Spleen (tissue), 11 donors: ENCODE measurements at regions not wholly inside any gene's neighbourhood (a gene's known extent, or its start where the extent isn't known, plus 50 kb on each side); places are given as distances from the start of the nearest gene placed in this dataset.
"Not testable (repeated sequence)": the region's sequence is repeated elsewhere in the genome, so short reads cannot be mapped to it uniquely, and the experiment has no call there.

Experiments used
- DNase-seq: peaks from one replicate; pipeline ENCODE4 v3.0.0-alpha.2; 2020
- H3K27ac ChIP-seq, 8 donors: fragments of 200-600 bp; sonication (generic) in 7 of 8; 1 replicate in 4 of 8; 2 replicates in 4 of 8; pipeline versions ENCODE4 v1.5.0 to v1.8.0; 2016 to 2021; ENCODE audit warnings: inconsistent platforms in 4 of 8, mild to moderate bottlenecking in 4 of 8, moderate library complexity in 1 of 8
- H3K27me3 ChIP-seq, 7 donors: fragments of 200-600 bp; sonication (generic) in 6 of 7; replicated peaks in 1 of 7; 1 replicate in 4 of 7; 2 replicates in 3 of 7; pipeline versions ENCODE4 v1.5.0 to v1.8.0; 2016 to 2021; ENCODE audit warnings: inconsistent platforms in 3 of 7, mild to moderate bottlenecking in 1 of 7
- H3K36me3 ChIP-seq, 6 donors: fragments of 200-600 bp; sonication (generic) in 5 of 6; 1 replicate in 4 of 6; 2 replicates in 2 of 6; pipeline versions ENCODE4 v1.5.0 to v1.8.0; 2016 to 2021; ENCODE audit warnings: inconsistent platforms in 2 of 6
- H3K4me1 ChIP-seq, 6 donors: fragments of 200-600 bp; sonication (generic) in 5 of 6; 1 replicate in 3 of 6; 2 replicates in 3 of 6; pipeline versions ENCODE4 v1.5.0 to v1.8.0; 2016 to 2021; ENCODE audit warnings: inconsistent platforms in 3 of 6
- H3K4me3 ChIP-seq, 8 donors: fragments of 200-600 bp; sonication (generic) in 7 of 8; 1 replicate in 4 of 8; 2 replicates in 4 of 8; pipeline versions ENCODE4 v1.5.0 to v1.8.0; 2016 to 2021; ENCODE audit warnings: inconsistent platforms in 4 of 8, mild to moderate bottlenecking in 4 of 8, moderate library complexity in 2 of 8
- H3K9me3 ChIP-seq, 8 donors: fragments of 200-600 bp; sonication (generic) in 7 of 8; 1 replicate in 4 of 8; 2 replicates in 4 of 8; pipeline versions ENCODE4 v1.5.0 to v1.8.0; 2016 to 2021; ENCODE audit warnings: inconsistent platforms in 4 of 8
- POLR2A ChIP-seq, 3 donors: fragments of 450-650 bp; IDR thresholded peaks; one replicate each; pipeline ENCODE4 v1.5.1; 2017; ENCODE audit warnings: antibody characterized with exemption in 3 of 3, mild to moderate bottlenecking in 1 of 3
- POLR2AphosphoS5 ChIP-seq, 3 donors: sonication (generic); formaldehyde crosslinking; IDR thresholded peaks; one replicate each; pipeline ENCODE4 v1.5.1; 2017; ENCODE audit warnings: antibody characterized with exemption in 3 of 3
- WGBS, 5 donors: extraction: QIAGEN DNeasy Blood & Tissue Kit in 3 of 5; methylation state at CpG; one replicate each; pipeline versions ENCODE4 v1.1.5 to v1.1.7; 2013 to 2018; 5-methylcytosine and 5-hydroxymethylcytosine counted together
- intact Hi-C: fragments of 100-400 bp; cut with DNase I; formaldehyde crosslinking; loops from one replicate; pipeline ENCODE4 v1.15.0; 2023; ENCODE audit warnings: low total_unique reads
- TF ChIP-seq, protein P1 (sequence below), 11 experiments: fragments of 200-600 bp in 7 of 11; fragments of 450-650 bp in 4 of 11; sonication (generic) in 4 of 11; IDR thresholded peaks in 8 of 11; conservative IDR thresholded peaks in 3 of 11; 1 replicate in 7 of 11; 2 replicates in 4 of 11; pipeline versions ENCODE4 v1.4.0 to v1.8.0; 2016 to 2021; ENCODE audit warnings: antibody characterized with exemption in 11 of 11, inconsistent platforms in 4 of 11, mild to moderate bottlenecking in 1 of 11
- donor health status: healthy with polysubstance abuse.
- donor health status: DM: no; HTN: no; CAD: no; lungs with moderate emphysema.
- donor health status: DM: no; HTN: no; CAD: no.
- donor health status: Bipolar disorder and iron deficiency.
- donor health status: healthy.
- donor health status: DM: no; HTN: no; CAD: no.
- donor health status: DM: yes; HTN: yes; CAD: no.

DNA sequence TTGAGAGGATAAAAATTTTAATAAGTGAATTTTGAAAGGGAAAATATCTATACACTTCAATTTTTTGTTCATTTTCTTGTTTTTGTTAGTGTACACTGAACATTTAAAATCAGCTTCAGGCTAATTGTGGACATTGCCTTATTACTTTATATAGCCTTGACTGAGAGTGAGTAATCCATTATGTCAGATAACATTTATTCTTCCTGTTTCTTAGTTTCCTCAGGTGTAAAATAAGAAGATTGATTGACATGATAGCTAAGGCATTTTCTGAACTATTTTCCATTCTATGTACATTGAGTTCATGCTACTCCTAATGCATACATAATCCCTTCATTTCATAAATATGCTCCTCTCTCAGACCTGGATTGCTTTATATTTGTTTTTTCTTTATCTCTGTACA is 607.3 kb upstream of the AADAT start:
- TF ChIP-seq POLR2AphosphoS5 (IDR thresholded peaks at IDR 0.05) (no peak), POLR2A (IDR thresholded peaks at IDR 0.05) (no peak)
- TF ChIP-seq, protein P1, sequence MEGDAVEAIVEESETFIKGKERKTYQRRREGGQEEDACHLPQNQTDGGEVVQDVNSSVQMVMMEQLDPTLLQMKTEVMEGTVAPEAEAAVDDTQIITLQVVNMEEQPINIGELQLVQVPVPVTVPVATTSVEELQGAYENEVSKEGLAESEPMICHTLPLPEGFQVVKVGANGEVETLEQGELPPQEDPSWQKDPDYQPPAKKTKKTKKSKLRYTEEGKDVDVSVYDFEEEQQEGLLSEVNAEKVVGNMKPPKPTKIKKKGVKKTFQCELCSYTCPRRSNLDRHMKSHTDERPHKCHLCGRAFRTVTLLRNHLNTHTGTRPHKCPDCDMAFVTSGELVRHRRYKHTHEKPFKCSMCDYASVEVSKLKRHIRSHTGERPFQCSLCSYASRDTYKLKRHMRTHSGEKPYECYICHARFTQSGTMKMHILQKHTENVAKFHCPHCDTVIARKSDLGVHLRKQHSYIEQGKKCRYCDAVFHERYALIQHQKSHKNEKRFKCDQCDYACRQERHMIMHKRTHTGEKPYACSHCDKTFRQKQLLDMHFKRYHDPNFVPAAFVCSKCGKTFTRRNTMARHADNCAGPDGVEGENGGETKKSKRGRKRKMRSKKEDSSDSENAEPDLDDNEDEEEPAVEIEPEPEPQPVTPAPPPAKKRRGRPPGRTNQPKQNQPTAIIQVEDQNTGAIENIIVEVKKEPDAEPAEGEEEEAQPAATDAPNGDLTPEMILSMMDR (IDR thresholded peaks at IDR 0.05 in 8 of 11, conservative IDR thresholded peaks at IDR 0.05 in 3 of 11): no peak
- H3K27me3 ChIP-seq: no peaks in the 10 kb centered on the region
- H3K27ac ChIP-seq: no peak overlapping the region
- peaks cover 0 to 9% (median 0%) of the 10 kb centered on the region in 8 donors for H3K9me3 ChIP-seq
- no peaks in the 10 kb centered on the region for H3K4me1 ChIP-seq
- DNase-seq: no peak
- no peaks in the 10 kb centered on the region for H3K36me3 ChIP-seq
- intact Hi-C loops: no loop called here
- no peak overlapping the region for H3K4me3 ChIP-seq

DNA sequence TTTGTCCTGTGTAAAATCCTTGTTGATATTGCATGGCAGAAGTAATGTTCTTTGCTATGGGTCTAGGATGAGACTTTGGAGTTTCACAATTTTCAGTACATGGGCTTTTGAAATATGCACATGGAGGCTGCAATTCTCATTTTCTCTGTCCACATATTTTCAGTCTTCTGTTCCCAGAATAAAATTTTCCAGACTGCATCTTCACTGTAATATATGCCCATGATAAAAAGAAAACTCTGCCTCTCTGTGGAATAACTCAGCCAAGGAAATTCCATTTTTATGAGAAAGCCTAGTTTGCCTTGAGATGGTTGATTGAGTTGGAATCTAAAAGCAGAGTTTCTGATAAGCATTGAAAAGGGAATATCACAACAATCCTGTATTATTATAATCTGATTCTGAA is 601.4 kb upstream of the AADAT start:
- Histone ChIP-seq H3K27ac (no peak overlapping the region), H3K36me3 (no peaks in the 10 kb centered on the region), H3K27me3 (no peaks in the 10 kb centered on the region), H3K9me3 (peaks cover 0 to 17% (median 0%) of the 10 kb centered on the region in 8 donors), H3K4me1 (no peaks in the 10 kb centered on the region), H3K4me3 (no peak overlapping the region)
- TF ChIP-seq, protein P1 (IDR thresholded peaks at IDR 0.05 in 8 of 11, conservative IDR thresholded peaks at IDR 0.05 in 3 of 11): no peak
- TF ChIP-seq POLR2A (IDR thresholded peaks at IDR 0.05) (no peak), POLR2AphosphoS5 (IDR thresholded peaks at IDR 0.05) (no peak)
- intact Hi-C loops: no loop called here
- no peak for DNase-seq

DNA sequence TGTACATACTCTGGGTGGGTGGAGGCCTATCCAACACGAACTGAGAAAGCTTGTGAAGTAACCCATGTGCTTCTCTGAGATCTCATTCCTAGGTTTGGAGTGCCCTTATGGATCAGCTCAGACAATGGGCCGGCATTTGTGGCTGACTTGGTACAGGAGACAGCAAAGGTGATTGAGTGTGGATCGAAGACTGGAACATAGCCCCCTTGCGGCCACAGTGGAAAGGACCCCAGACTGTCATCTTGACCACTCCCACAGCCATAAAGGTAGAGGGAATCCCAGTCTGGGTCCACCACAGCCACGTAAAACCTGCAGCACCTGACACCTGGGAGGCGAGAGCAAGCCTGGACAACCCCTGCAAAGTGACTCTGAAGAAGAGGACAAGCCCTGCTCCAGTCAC is 598.0 kb upstream of the AADAT start:
- no peak overlapping the region for H3K4me3 ChIP-seq
- DNase-seq: no peak
- H3K9me3 ChIP-seq: peaks cover 0 to 11% (median 0%) of the 10 kb centered on the region in 8 donors
- TF ChIP-seq, protein P1 (IDR thresholded peaks at IDR 0.05 in 8 of 11, conservative IDR thresholded peaks at IDR 0.05 in 3 of 11): no peak
- TF ChIP-seq POLR2AphosphoS5 (IDR thresholded peaks at IDR 0.05): no peak
- no peak for TF ChIP-seq POLR2A (IDR thresholded peaks at IDR 0.05)
- 84 to 92% (median 87%) methylated on average over 5 to 6 of the region's 6 CpGs for WGBS, 5 donors
- no peaks in the 10 kb centered on the region for H3K27me3 ChIP-seq
- H3K4me1 ChIP-seq: no peaks in the 10 kb centered on the region
- H3K36me3 ChIP-seq: no peaks in the 10 kb centered on the region
- intact Hi-C loops: no loop called here
- H3K27ac ChIP-seq: no peak overlapping the region

DNA sequence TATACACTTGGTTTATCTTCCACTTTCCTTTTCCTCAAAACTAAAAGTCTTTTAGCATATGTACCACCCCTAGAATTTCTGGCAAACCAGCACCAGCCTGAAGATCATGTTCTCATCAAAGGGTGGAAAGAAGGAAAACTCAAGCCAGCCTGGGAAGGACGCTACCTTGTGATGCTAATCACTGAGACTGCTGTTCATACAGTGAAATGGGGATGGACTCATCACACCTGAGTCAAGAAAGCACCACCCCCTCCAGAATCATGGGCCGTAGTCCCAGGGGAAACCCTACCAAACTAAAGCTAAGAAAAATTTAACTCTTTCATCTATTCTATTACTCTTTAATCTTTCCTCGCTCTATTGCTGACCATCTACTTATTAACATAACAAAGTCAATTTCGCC is 595.9 kb upstream of the AADAT start:
- H3K36me3 ChIP-seq, intact Hi-C loops, DNase-seq, H3K4me3 ChIP-seq, H3K4me1 ChIP-seq, H3K27ac ChIP-seq, H3K27me3 ChIP-seq: not testable (repeated sequence)
- H3K9me3 ChIP-seq: peaks cover 0 to 11% (median 0%) of the 10 kb centered on the region in 8 donors
- 72 to 86% (median 80%) methylated on average over 4 of the region's 4 CpGs for WGBS, 5 donors
